ENCODE measurements at regions not wholly inside any gene's neighbourhood (a gene's known extent, or its start where the extent isn't known, plus 50 kb on each side); places are given as distances from the start of the nearest gene placed in this dataset.

DNA sequence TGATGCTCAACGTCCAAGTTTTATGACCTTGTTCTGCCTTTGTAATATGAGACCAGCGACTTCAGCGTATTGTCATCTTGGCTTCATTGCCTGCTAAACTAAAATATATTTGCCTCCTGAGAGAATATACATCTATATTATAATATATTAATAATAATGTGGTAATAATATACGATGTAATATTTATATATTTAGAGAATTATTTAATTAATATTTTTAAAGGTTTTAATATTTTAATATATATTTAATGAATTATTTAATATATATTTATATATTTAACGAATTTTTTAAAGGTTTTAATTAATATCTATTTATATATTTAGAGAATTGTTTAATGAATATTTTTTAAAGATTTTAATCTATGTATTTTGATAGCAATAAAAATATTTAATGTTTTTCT lies 700.7 kb downstream of the TAF11L14 start (continued):
- TF ChIP-seq, protein P1, sequence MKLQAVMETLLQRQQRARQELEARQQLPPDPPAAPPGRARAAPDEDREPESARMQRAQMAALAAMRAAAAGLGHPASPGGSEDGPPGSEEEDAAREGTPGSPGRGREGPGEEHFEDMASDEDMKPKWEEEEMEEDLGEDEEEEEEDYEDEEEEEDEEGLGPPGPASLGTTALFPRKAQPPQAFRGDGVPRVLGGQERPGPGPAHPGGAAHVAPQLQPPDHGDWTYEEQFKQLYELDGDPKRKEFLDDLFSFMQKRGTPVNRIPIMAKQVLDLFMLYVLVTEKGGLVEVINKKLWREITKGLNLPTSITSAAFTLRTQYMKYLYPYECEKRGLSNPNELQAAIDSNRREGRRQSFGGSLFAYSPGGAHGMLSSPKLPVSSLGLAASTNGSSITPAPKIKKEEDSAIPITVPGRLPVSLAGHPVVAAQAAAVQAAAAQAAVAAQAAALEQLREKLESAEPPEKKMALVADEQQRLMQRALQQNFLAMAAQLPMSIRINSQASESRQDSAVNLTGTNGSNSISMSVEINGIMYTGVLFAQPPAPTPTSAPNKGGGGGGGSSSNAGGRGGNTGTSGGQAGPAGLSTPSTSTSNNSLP (IDR thresholded peaks at IDR 0.05; ENCODE audit: borderline replicate concordance, low read depth, low read length), result no peak
- no peak for TF ChIP-seq SMAD3 (CRISPR knock-in tag; conservative IDR thresholded peaks at IDR 0.05)
- no peak for TF ChIP-seq ESRRA (IDR thresholded peaks at IDR 0.05; ENCODE audit: borderline replicate concordance, low read depth)
- no peak for TF ChIP-seq TCF3 (CRISPR knock-in tag; IDR thresholded peaks at IDR 0.05)
- no peak for TF ChIP-seq ELF1 (tag; IDR thresholded peaks at IDR 0.05)
- TF ChIP-seq, protein P2, sequence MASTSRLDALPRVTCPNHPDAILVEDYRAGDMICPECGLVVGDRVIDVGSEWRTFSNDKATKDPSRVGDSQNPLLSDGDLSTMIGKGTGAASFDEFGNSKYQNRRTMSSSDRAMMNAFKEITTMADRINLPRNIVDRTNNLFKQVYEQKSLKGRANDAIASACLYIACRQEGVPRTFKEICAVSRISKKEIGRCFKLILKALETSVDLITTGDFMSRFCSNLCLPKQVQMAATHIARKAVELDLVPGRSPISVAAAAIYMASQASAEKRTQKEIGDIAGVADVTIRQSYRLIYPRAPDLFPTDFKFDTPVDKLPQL (IDR thresholded peaks at IDR 0.05; ENCODE audit: extremely low read depth, insufficient read length), result no peak
- no peak for TF ChIP-seq SIN3A (IDR thresholded peaks at IDR 0.05; ENCODE audit: borderline replicate concordance in 2 of 2, control insufficient read depth in 1 of 2, low read depth in 2 of 2, low read length in 2 of 2)
- TF ChIP-seq TRIM28 (IDR thresholded peaks at IDR 0.05), result no peak
- TF ChIP-seq RFX1 (IDR thresholded peaks at IDR 0.05), result no peak

DNA sequence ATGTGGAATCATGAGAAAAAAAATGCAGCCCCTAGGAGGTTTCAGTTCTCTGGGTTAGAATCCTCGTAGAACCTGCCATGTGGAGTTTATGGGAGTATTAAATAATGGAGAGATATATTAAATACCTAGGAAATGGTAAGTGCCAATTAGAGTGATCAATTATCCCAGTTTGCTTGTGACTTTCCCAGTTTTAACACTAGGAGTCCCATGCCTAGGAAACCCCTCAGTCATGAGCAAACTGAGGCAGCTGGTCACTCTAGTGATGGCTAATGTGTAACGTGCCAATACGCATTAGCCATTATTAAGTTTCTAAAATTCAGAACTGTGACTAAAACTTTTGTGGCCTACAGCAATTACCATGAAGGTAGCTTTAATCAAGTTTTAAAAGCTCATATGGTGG lies 720.6 kb downstream of the TAF11L14 start:
- intact Hi-C loops (cut with micrococcal nuclease), result no loop called here
- Histone ChIP-seq H3K9ac (ENCODE audit: insufficient read depth in 1 of 2, low read depth in 2 of 2, low read length in 2 of 2) (no peak overlapping the region), H2AFZ (ENCODE audit: low read depth, low read length) (no peak overlapping the region), H3K79me2 (ENCODE audit: control insufficient read depth, insufficient read depth, low read length) (no peaks in the 10 kb centered on the region), H3K27ac (ENCODE audit: extremely low read depth, low read depth, low read length) (no peak overlapping the region), H4K20me1 (replicated peaks; ENCODE audit: control insufficient read depth, insufficient read depth, low read length) (no peaks in the 10 kb centered on the region), H3K4me2 (ENCODE audit: insufficient read depth, low read length) (no peak overlapping the region), H3K9me1 (ENCODE audit: control insufficient read depth, insufficient read depth, low read length) (no peaks in the 10 kb centered on the region), H3K27me3 (ENCODE audit: control insufficient read depth in 2 of 2, insufficient read depth in 2 of 2, low read length in 2 of 2) (no peaks in the 10 kb centered on the region), H3K4me1 (replicated peaks in 1 of 2; ENCODE audit: control insufficient read depth in 2 of 2, insufficient read depth in 2 of 2, low read length in 2 of 2) (no peaks in the 10 kb centered on the region), H3K4me3 (no peak overlapping the region), H3K36me3 (ENCODE audit: control insufficient read depth, insufficient read depth, low read length) (no peaks in the 10 kb centered on the region), H3K9me3 (replicated peaks; ENCODE audit: control insufficient read depth, insufficient read depth, low read depth, low read length) (no peaks in the 10 kb centered on the region)
- ChIA-PET CTCF (ENCODE audit: low intra/inter-chr PET ratio) (no interaction called here), POLR2A (interaction anchor here (1.1 kb wide), 1 partner anchor 9 kb away, joined by 3 read pairs; no protein-coding TSS in a partner anchor)
- ATAC-seq (no peak), DNase-seq (ENCODE audit: extremely low read depth in 1 of 4, low spot score in 3 of 4) (no peak), FAIRE-seq (no peak)
- no TSS peak for BruUV-seq (replicated peaks)
- 4% methylated on average over 3 of the region's 3 CpGs for WGBS (ENCODE audit: insufficient coverage, low coverage, missing lambda C conversion rate)
- in situ Hi-C loops (cut with MboI), result no loop called here
- TF ChIP-seq HDGF (IDR thresholded peaks at IDR 0.05), result no peak
- TF ChIP-seq SOX6 (IDR thresholded peaks at IDR 0.05), result no peak
- no peak for TF ChIP-seq PCBP2 (IDR thresholded peaks at IDR 0.05; ENCODE audit: low read depth, low read length, poor library complexity, severe bottlenecking)
- TF ChIP-seq KDM5B (IDR thresholded peaks at IDR 0.05; ENCODE audit: insufficient replicate concordance, low read depth, low read length), result no peak
- TF ChIP-seq, protein P3, sequence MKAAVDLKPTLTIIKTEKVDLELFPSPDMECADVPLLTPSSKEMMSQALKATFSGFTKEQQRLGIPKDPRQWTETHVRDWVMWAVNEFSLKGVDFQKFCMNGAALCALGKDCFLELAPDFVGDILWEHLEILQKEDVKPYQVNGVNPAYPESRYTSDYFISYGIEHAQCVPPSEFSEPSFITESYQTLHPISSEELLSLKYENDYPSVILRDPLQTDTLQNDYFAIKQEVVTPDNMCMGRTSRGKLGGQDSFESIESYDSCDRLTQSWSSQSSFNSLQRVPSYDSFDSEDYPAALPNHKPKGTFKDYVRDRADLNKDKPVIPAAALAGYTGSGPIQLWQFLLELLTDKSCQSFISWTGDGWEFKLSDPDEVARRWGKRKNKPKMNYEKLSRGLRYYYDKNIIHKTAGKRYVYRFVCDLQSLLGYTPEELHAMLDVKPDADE (conservative IDR thresholded peaks at IDR 0.05; ENCODE audit: control insufficient read depth, low read depth, low read length), result no peak
- TF ChIP-seq, protein P4, sequence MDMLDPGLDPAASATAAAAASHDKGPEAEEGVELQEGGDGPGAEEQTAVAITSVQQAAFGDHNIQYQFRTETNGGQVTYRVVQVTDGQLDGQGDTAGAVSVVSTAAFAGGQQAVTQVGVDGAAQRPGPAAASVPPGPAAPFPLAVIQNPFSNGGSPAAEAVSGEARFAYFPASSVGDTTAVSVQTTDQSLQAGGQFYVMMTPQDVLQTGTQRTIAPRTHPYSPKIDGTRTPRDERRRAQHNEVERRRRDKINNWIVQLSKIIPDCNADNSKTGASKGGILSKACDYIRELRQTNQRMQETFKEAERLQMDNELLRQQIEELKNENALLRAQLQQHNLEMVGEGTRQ (CRISPR knock-in tag; IDR thresholded peaks at IDR 0.05), result no peak
- no peak for TF ChIP-seq NR1H2 (CRISPR knock-in tag; IDR thresholded peaks at IDR 0.05)
- TF ChIP-seq NR2C2 (CRISPR knock-in tag; IDR thresholded peaks at IDR 0.05), result no peak
- TF ChIP-seq NR2C2 (tag; IDR thresholded peaks at IDR 0.05), result no peak
- no peak for TF ChIP-seq ZNF507 (tag; conservative IDR thresholded peaks at IDR 0.05)
- TF ChIP-seq ZNF263 (CRISPR knock-in tag; IDR thresholded peaks at IDR 0.05; ENCODE audit: borderline replicate concordance), result no peak
